ELR (cell line): ENCODE measurements at regions not wholly inside any gene's neighbourhood (a gene's known extent, or its start where the extent isn't known, plus 50 kb on each side); places are given as distances from the start of the nearest gene placed in this dataset.
"Not testable (repeated sequence)": the region's sequence is repeated elsewhere in the genome, so short reads cannot be mapped to it uniquely, and the experiment has no call there.

ENCODE experiments used
- DNase-seq: peaks from one replicate; pipeline ENCODE4 v3.0.0-alpha.2; 2015; ENCODE audit warnings: low read depth

- no peak for DNase-seq
These were observed 276.7 kb upstream of the ECI2 start for GRCh38 chr6:4412077-4412476.

DNA sequence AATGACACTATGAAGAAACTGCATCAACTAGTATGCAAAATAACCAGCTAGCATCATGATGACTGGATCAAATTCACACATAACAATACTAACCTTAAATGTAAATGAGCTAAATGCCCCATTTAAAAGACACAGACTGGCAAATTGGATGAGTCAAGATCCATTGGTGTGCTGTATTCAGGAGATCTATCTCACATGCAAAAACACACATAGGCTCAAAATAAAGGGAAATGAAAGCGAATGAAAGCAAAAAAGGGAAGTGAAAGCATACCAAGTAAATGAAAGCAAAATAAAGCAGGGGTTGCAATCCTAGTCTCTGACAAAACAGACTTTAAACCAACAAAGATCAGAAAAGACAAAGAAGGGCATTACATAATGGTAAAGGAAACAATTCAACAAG is 272.3 kb upstream of the ECI2 start:
- not testable (repeated sequence) for DNase-seq

DNA sequence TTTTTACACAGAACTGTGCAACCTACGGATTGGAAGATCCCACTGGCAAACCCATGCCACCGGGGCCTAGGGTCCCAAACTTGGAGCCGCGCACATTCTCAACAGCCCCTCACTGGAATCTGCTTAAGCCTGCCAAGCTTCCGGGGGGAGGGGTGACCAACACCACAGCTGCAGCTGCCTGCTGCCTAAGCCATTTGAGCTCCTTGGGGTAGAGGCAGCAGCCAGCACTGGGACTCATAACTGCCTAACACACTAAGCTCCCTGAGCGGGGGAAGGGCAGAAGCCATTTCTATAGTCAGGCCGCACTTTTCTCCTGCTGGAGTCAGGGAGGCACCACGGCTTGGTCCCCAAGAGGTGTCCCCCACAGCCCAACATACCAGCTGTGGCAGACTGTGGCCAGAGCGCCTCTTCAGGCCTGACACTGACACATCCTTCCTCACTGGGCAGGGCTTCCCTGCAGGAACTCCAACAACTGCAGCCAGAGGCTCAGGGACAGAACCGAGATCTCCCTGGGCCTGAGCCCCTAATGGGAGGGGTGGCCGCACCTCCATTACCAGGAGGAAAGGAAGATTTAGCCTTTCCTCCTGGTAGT is 270.3 kb upstream of the ECI2 start:
- no peak for DNase-seq

DNA sequence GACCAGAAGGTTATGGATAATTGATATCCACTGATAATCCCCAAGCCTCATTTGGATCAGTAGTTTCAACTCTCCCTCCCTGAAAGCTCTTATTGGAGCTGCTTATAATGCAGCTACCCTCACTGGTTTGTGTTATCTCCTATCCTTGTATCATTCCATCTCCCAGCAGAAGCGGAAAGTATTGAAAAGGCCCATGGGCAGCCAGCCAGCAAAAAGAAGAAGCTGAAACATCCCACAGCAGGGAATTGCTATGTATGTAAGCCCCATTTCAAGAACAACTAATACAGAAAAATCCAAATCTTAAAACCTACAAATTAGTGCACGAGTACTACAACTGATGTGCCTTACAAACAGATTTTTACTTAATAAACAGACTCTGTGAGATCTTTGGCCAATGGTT is 269.0 kb upstream of the ECI2 start:
- DNase-seq: no peak

DNA sequence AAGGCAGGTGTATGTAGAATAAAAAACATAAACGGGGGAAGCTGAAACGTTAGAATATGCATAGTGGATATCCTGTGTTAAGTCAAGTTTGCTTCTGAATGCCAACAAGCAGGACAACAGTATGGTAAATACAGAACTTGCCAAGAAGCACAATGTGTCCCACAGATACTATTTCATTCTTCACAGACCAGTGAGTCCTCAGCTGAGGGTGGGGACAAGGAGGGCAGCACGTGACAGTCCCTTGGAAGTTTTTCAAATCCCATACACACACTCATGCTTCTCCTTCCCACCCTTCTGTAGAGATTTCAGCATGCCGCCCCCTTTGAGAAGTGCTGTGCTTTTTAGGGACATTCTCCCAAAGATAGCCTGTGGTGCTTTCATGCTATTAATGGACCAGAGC is 268.5 kb upstream of the ECI2 start:
- DNase-seq: no peak

- no peak for DNase-seq
These were observed 267.8 kb upstream of the ECI2 start for GRCh38 chr6:4403023-4403752.

DNA sequence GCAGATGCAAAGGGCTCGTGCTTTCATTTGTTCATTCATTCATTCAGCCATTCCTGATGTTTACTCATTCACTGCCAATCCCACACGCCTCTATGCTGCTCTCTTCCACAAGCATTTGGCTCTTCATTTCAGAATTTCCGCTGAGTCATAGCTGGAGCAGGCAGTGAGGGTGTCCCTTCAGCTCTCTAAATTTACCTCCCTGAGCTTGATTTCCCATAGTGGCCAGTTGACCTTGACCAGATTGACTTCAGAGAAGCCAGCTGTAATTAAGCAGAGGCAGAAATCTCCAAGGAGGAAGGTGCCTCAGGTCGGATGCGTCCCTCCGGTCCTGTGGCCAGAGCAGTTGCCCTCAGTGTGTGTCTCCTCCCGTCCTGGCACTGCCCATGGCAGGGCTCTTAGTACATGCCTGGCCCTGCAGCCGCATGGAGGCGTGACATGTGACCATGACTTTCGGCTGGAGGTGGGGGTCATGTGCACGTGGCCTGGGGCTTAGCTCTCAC is 267.2 kb upstream of the ECI2 start:
- peak; percentile 87 for DNase-seq

DNA sequence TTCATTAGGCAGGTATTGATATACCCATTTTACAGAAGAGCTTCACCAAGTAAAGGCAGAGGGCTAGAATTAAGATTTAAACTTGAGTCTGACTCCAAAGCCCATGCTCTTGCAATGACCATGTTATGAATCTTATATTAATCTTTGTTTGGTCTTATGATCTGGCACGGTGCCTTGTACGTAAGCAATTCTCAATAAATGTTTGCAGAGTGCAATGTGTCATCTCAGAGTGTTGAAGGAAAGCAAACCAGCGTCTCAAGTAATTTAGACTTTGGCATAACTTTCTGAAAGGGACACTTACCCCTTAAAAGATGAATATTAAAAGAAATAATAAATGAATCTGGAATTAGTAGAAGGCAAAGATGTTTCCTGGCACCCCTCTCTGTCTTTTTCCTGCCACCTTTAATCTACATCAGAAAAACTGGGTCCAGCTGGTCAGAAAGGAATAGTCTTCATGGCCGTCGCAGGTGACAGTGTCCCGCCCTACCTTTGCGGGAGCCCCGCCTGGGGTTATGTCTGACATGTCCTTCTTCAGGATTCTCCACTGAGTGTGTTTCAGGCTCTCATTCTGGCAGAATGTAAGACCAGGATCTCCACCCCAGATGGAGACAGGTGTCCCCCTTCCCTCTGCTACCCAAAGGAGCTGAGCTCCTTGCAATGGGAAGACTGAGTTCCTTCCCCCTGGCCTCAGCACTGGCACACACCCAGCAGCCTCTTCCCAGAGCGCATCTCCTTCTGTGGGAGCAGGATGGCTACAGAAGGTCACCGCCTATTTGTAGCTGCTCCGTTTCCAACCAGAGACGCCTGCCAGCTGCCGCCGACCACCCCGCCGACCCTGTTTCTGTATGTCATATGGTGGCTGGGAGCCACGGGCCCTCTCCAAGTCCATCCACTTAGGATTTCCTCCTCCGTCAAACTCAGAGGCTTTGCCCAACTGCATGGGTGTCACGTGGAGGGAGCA is 266.3 kb upstream of the ECI2 start:
- peak; percentile 56 for DNase-seq

DNA sequence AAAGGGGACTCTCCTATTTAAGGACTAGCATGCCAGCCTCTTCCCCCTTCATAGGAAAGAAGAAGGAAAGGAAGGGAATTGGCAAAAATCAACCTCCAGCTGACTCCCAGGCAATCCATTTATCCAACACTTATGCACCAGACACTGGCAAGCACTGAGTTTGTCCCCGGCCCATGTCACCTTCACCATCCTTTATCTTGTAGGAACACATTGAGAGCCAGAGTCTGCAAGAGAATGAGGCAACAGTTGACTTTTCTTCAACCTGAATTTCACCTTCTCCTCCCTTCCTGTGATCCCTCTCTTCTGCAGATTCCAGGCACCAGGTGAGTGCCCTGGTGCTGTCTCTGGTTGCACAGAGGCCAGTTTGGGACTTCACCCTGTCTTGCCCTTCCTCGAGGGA is 264.3 kb upstream of the ECI2 start:
- DNase-seq: no peak

DNA sequence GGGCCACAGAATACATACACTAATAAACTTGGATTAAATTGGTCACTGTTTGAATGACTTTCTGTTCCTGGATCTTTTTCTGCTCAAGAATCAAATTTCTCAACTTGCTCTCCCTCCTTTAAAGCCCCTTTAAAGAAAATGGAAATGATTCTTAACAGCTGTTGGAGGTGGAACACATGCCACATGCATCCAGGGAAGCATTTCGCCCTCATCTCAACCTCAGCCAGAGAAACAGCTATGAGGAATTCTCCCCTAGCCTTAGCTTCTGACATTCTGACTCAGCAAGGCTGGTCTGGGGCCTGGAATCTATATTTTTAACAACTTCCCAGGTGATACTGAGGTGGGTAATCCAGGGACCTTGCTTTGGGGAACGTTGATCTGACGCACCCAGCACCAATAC is 263.4 kb upstream of the ECI2 start:
- no peak for DNase-seq

GRCh38 chr6:4397307-4397706 is 261.9 kb upstream of the ECI2 start:
- no peak for DNase-seq

DNA sequence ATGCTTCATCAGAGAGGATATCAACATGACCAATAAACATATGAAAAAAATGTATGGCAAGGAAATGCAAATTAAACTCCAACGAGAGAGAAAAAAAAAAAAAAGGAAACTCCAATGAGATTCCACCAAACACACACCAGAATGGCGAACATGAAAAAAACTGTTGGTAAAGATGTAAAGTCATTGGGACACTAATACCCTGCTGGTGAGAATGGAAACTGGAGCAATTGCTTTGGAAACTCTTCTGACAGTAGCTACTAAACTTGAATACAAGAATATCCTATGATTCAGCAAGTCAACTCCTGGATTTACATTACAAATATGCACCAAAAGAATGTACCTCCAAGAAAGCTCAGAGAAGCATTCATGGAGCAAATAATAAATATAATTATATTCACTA is 260.7 kb upstream of the ECI2 start:
- peak; percentile 29 for DNase-seq

GRCh38 chr6:4395386-4395785 is 260.0 kb upstream of the ECI2 start:
- DNase-seq: no peak

- no peak for DNase-seq
These were observed 259.4 kb upstream of the ECI2 start for GRCh38 chr6:4394786-4395185.

- DNase-seq: peak; percentile 94
These were observed 253.3 kb upstream of the ECI2 start for GRCh38 chr6:4388675-4389074.

- no peak for DNase-seq
These were observed 249.3 kb upstream of the ECI2 start for GRCh38 chr6:4384656-4385055.

- no peak for DNase-seq
These were observed 248.7 kb upstream of the ECI2 start for GRCh38 chr6:4383910-4384638.

DNA sequence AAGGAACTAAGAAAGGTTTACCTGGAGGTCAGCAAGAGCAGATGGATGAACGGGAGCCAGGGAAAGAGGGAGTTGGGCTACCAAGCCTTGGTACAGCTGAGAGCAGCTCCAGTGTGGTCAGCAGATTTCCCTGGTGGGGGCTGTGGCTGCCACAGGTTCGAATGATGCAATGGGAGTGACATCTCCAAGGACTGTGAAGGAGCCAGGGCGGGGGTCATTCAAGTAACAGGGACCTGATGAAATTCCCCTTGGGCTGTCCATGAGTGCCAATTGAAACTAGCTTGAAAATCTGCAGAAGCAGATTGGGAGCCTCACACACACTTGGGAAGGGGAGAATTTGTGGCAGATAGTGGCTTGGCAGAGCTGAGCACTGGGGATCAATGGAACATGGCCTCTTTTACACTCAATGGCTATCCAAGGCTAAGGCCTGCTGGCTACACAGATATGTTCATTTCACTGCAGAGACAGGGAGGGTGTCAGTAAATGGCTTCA is 247.0 kb upstream of the ECI2 start:
- DNase-seq: no peak

- DNase-seq: peak; percentile 74
These were observed 246.0 kb upstream of the ECI2 start for GRCh38 chr6:4381381-4381780.

DNA sequence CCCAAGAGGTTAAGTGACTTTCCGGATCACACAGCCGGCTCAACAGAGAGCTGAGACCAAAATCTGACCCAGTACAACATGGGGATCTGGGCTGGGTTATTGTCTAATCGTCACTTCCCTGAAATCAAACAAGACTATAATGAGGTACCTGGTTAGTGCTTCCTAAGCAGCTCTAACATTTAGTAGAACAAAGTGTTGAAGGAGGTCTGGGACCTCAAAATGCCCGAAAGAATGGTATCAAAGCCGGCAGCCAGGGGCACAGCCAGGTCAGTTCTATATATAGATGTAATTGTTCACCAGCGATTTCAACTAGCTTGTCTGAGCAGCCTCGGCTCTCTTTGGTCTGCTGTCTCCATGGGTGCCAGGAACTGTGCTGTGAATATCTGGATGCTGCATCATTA is 245.5 kb upstream of the ECI2 start:
- DNase-seq: no peak

DNA sequence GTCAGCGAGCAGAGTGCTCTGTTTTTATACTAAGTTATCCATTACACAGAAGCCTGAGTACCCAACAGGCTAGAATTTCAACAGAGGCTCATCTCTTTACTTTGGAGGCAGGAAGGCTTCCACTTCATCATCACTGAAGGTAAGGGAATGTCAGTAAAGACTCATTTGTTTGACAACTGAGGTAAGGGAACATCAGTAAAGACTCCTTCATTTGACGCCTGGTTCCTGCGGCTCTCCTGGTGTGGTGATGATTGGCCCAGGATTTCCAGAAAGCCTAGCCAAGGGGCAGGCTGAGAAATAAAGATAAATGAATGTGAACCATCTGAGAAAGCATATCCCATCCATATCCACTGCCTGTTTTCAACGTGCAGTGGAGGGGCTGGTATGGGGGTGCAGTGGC is 244.6 kb upstream of the ECI2 start:
- no peak for DNase-seq
